ENCODE measurements at regions not wholly inside any gene's neighbourhood (a gene's known extent, or its start where the extent isn't known, plus 50 kb on each side); places are given as distances from the start of the nearest gene placed in this dataset.
A peak's percentile ranks its signal among the peaks of the same experiment; 100 is the strongest.

- no peak overlapping the region for H3K4me3 ChIP-seq (ENCODE audit: low read depth, low read length)
- DNase-seq (ENCODE audit: low read depth) = no peak
These were observed 310.2 kb downstream of the AGTPBP1 start for GRCh38 chr9:85431339-85432102.

GRCh38 chr9:85430659-85431338 lies 311.0 kb downstream of the AGTPBP1 start:
- no peak overlapping the region for H3K4me3 ChIP-seq (ENCODE audit: low read depth, low read length)
- DNase-seq (ENCODE audit: low read depth) = no peak

- DNase-seq (ENCODE audit: low read depth) = no peak
- no peak overlapping the region for H3K4me3 ChIP-seq (ENCODE audit: low read depth, low read length)
These were observed 313.5 kb downstream of the AGTPBP1 start for GRCh38 chr9:85428230-85428629.

GRCh38 chr9:85427772-85428171 lies 314.0 kb downstream of the AGTPBP1 start:
- H3K4me3 ChIP-seq (ENCODE audit: low read depth, low read length) = no peak overlapping the region
- DNase-seq (ENCODE audit: low read depth) = no peak

- H3K4me3 ChIP-seq (ENCODE audit: low read depth, low read length) = no peak overlapping the region
- DNase-seq (ENCODE audit: low read depth) = no peak
These were observed 316.6 kb downstream of the AGTPBP1 start for GRCh38 chr9:85425153-85425611.

- no peak overlapping the region for H3K4me3 ChIP-seq (ENCODE audit: low read depth, low read length)
- DNase-seq (ENCODE audit: low read depth) = no peak
These were observed 318.3 kb downstream of the AGTPBP1 start for GRCh38 chr9:85423422-85423821.

- DNase-seq (ENCODE audit: low read depth) = no peak
- H3K4me3 ChIP-seq (ENCODE audit: low read depth, low read length) = no peak overlapping the region
These were observed 320.1 kb downstream of the AGTPBP1 start for GRCh38 chr9:85421641-85422040.

- no peak for DNase-seq (ENCODE audit: low read depth)
- H3K4me3 ChIP-seq (ENCODE audit: low read depth, low read length) = no peak overlapping the region
These were observed 321.0 kb downstream of the AGTPBP1 start for GRCh38 chr9:85420750-85421149.

- DNase-seq (ENCODE audit: low read depth) = no peak
- H3K4me3 ChIP-seq (ENCODE audit: low read depth, low read length) = no peak overlapping the region
These were observed 324.1 kb downstream of the AGTPBP1 start for GRCh38 chr9:85417674-85418073.

GRCh38 chr9:85416715-85417114 lies 325.0 kb downstream of the AGTPBP1 start:
- H3K4me3 ChIP-seq (ENCODE audit: low read depth, low read length) = no peak overlapping the region
- no peak for DNase-seq (ENCODE audit: low read depth)

GRCh38 chr9:85414390-85414789 lies 327.4 kb downstream of the AGTPBP1 start:
- no peak for DNase-seq (ENCODE audit: low read depth)
- no peak overlapping the region for H3K4me3 ChIP-seq (ENCODE audit: low read depth, low read length)

GRCh38 chr9:85408494-85408893 lies 333.3 kb downstream of the AGTPBP1 start:
- no peak overlapping the region for H3K4me3 ChIP-seq (ENCODE audit: low read depth, low read length)
- no peak for DNase-seq (ENCODE audit: low read depth)

GRCh38 chr9:85405566-85405950 lies 336.2 kb downstream of the AGTPBP1 start:
- no peak for DNase-seq (ENCODE audit: low read depth)
- H3K4me3 ChIP-seq (ENCODE audit: low read depth, low read length) = no peak overlapping the region

GRCh38 chr9:85404911-85405565 lies 336.7 kb downstream of the AGTPBP1 start:
- DNase-seq (ENCODE audit: low read depth) = no peak
- H3K4me3 ChIP-seq (ENCODE audit: low read depth, low read length) = no peak overlapping the region

GRCh38 chr9:85402551-85402950 lies 339.2 kb downstream of the AGTPBP1 start:
- DNase-seq (ENCODE audit: low read depth) = no peak
- H3K4me3 ChIP-seq (ENCODE audit: low read depth, low read length) = no peak overlapping the region

GRCh38 chr9:85401998-85402397 lies 339.8 kb downstream of the AGTPBP1 start:
- no peak overlapping the region for H3K4me3 ChIP-seq (ENCODE audit: low read depth, low read length)
- DNase-seq (ENCODE audit: low read depth) = no peak

GRCh38 chr9:85397005-85397404 lies 344.7 kb downstream of the AGTPBP1 start:
- no peak overlapping the region for H3K4me3 ChIP-seq (ENCODE audit: low read depth, low read length)
- DNase-seq (ENCODE audit: low read depth) = no peak

- no peak overlapping the region for H3K4me3 ChIP-seq (ENCODE audit: low read depth, low read length)
- DNase-seq (ENCODE audit: low read depth) = no peak
These were observed 349.5 kb downstream of the AGTPBP1 start for GRCh38 chr9:85392260-85392659.

- DNase-seq (ENCODE audit: low read depth) = peak; percentile 6
- H3K4me3 ChIP-seq (ENCODE audit: low read depth, low read length) = no peak overlapping the region
These were observed 363.9 kb downstream of the AGTPBP1 start for GRCh38 chr9:85377731-85378289.

- no peak overlapping the region for H3K4me3 ChIP-seq (ENCODE audit: low read depth, low read length)
- DNase-seq (ENCODE audit: low read depth) = no peak
These were observed 373.0 kb downstream of the AGTPBP1 start for GRCh38 chr9:85368781-85369180.

Measured in skeletal muscle cell (primary cell).